Progenitor cell of endocrine pancreas (in vitro differentiated cells): ENCODE measurements at regions not wholly inside any gene's neighbourhood (a gene's known extent, or its start where the extent isn't known, plus 50 kb on each side); places are given as distances from the start of the nearest gene placed in this dataset.
A peak's percentile ranks its signal among the peaks of the same experiment; 100 is the strongest.

ENCODE experiments used
- DNase-seq: peaks from one replicate; pipeline ENCODE4 v3.0.0; 2021; ENCODE audit warnings: low spot score; ENCODE audit not compliant: unreplicated experiment
- H3K27ac Mint-ChIP-seq: 2 replicates; pipeline ENCODE4 v1.8.0; 2021; ENCODE audit warnings: mild to moderate bottlenecking, moderate library complexity, mixed read lengths
- H3K27me3 Mint-ChIP-seq: 2 replicates; pipeline ENCODE4 v1.8.0; 2021; ENCODE audit warnings: mixed read lengths
- H3K36me3 Mint-ChIP-seq: 2 replicates; pipeline ENCODE4 v1.8.0; 2022; ENCODE audit warnings: mixed read lengths; ENCODE audit not compliant: insufficient read depth
- H3K4me1 Mint-ChIP-seq: 2 replicates; pipeline ENCODE4 v1.8.0; 2021; ENCODE audit warnings: low read depth, mixed read lengths
- H3K4me3 Mint-ChIP-seq: 2 replicates; pipeline ENCODE4 v1.8.0; 2021; ENCODE audit warnings: low read depth, mild to moderate bottlenecking, moderate library complexity, mixed read lengths
- H3K9me3 Mint-ChIP-seq: 2 replicates; pipeline ENCODE4 v1.8.0; 2021; ENCODE audit warnings: low read depth, mixed read lengths
- CTCF ChIP-seq: fragments of 200-600 bp; sonication (generic); IDR thresholded peaks from one replicate; pipeline ENCODE4 v1.5.0; 2021; ENCODE audit warnings: antibody characterized with exemption, mild to moderate bottlenecking; ENCODE audit not compliant: unreplicated experiment

GRCh38 chr1:234735916-234736315 is 125.9 kb upstream of the IRF2BP2 start:
- Mint-ChIP-seq H3K27ac (no peak overlapping the region), H3K27me3 (no peaks in the 10 kb centered on the region), H3K4me3 (no peak overlapping the region), H3K36me3 (no peaks in the 10 kb centered on the region), H3K9me3 (no peaks in the 10 kb centered on the region), H3K4me1 (peaks cover 13% of the 10 kb centered on the region)
- DNase-seq = no peak
- TF ChIP-seq CTCF = no peak

- DNase-seq = no peak
- no peak overlapping the region for H3K4me3 Mint-ChIP-seq
- H3K27me3 Mint-ChIP-seq = no peaks in the 10 kb centered on the region
- no peaks in the 10 kb centered on the region for H3K9me3 Mint-ChIP-seq
- peaks cover 15% of the 10 kb centered on the region for H3K4me1 Mint-ChIP-seq
- H3K36me3 Mint-ChIP-seq = no peaks in the 10 kb centered on the region
- H3K27ac Mint-ChIP-seq = peak overlapping the region; percentile 41
- no peak for TF ChIP-seq CTCF
Observed at GRCh38 chr1:234735476-234735875, 125.5 kb upstream of the IRF2BP2 start.

GRCh38 chr1:234734869-234735268 is 124.9 kb upstream of the IRF2BP2 start:
- Mint-ChIP-seq H3K4me1 (peaks cover 15% of the 10 kb centered on the region), H3K27ac (peak overlapping the region; percentile 41)
- DNase-seq = no peak

GRCh38 chr1:234734412-234734835 is 124.4 kb upstream of the IRF2BP2 start:
- Mint-ChIP-seq H3K27ac (no peak overlapping the region), H3K27me3 (no peaks in the 10 kb centered on the region), H3K9me3 (no peaks in the 10 kb centered on the region), H3K36me3 (no peaks in the 10 kb centered on the region), H3K4me1 (peaks cover 15% of the 10 kb centered on the region), H3K4me3 (no peak overlapping the region)
- TF ChIP-seq CTCF = no peak
- DNase-seq = no peak

More at GRCh38 chr1:234734869-234735268, 124.9 kb upstream of the IRF2BP2 start:
- Mint-ChIP-seq H3K4me3 (no peak overlapping the region), H3K36me3 (no peaks in the 10 kb centered on the region), H3K9me3 (no peaks in the 10 kb centered on the region), H3K27me3 (no peaks in the 10 kb centered on the region)
- no peak for TF ChIP-seq CTCF

GRCh38 chr1:234733427-234733826 is 123.4 kb upstream of the IRF2BP2 start:
- Mint-ChIP-seq H3K4me1 (peaks cover 15% of the 10 kb centered on the region), H3K4me3 (no peak overlapping the region), H3K27ac (no peak overlapping the region), H3K36me3 (no peaks in the 10 kb centered on the region), H3K27me3 (no peaks in the 10 kb centered on the region), H3K9me3 (no peaks in the 10 kb centered on the region)
- no peak for DNase-seq
- no peak for TF ChIP-seq CTCF
